ENCODE measurements at regions not wholly inside any gene's neighbourhood (a gene's known extent, or its start where the extent isn't known, plus 50 kb on each side); places are given as distances from the start of the nearest gene placed in this dataset.

- no peak for DNase-seq
- H3K9me3 Mint-ChIP-seq: no peaks in the 10 kb centered on the region
- H3K4me3 Mint-ChIP-seq: peak overlapping the region; percentile 51; the same call in 1 of the 2 replicates
- peaks cover 23% of the 10 kb centered on the region for H3K4me1 Mint-ChIP-seq (ENCODE audit: low read depth)
- peaks cover 6% of the 10 kb centered on the region; the same call in 1 of the 2 replicates for H3K27me3 Mint-ChIP-seq (ENCODE audit: insufficient read depth)
- H3K36me3 Mint-ChIP-seq (ENCODE audit: low read depth): no peaks in the 10 kb centered on the region
- no peak overlapping the region for H3K27ac Mint-ChIP-seq
- no peak for TF ChIP-seq CTCF (IDR thresholded peaks at IDR 0.05)
These were observed 275.5 kb downstream of the MAP2K4 start for GRCh38 chr17:12296209-12296625.

- Mint-ChIP-seq H3K27ac (no peak overlapping the region), H3K27me3 (ENCODE audit: insufficient read depth) (peaks cover 6% of the 10 kb centered on the region; the same call in 1 of the 2 replicates), H3K4me1 (ENCODE audit: low read depth) (peaks cover 32% of the 10 kb centered on the region), H3K4me3 (no peak overlapping the region; the same call in 1 of the 2 replicates), H3K36me3 (ENCODE audit: low read depth) (peaks cover 5% of the 10 kb centered on the region; the same call in 1 of the 2 replicates), H3K9me3 (peaks cover 4% of the 10 kb centered on the region; the same call in 1 of the 2 replicates)
- TF ChIP-seq CTCF (IDR thresholded peaks at IDR 0.05): no peak
- DNase-seq: no peak
These were observed 280.9 kb downstream of the MAP2K4 start for GRCh38 chr17:12301551-12301950.

- no peak for TF ChIP-seq CTCF (IDR thresholded peaks at IDR 0.05)
- Mint-ChIP-seq H3K27ac (no peak overlapping the region; the same call in 1 of the 2 replicates), H3K4me1 (ENCODE audit: low read depth) (peaks cover 26% of the 10 kb centered on the region), H3K36me3 (ENCODE audit: low read depth) (peaks cover 5% of the 10 kb centered on the region; the same call in 1 of the 2 replicates), H3K9me3 (peaks cover 4% of the 10 kb centered on the region; the same call in 1 of the 2 replicates), H3K27me3 (ENCODE audit: insufficient read depth) (peaks cover 2% of the 10 kb centered on the region; the same call in 1 of the 2 replicates), H3K4me3 (no peak overlapping the region)
- peak; percentile 42 for DNase-seq
These were observed 282.0 kb downstream of the MAP2K4 start for GRCh38 chr17:12302711-12303110.

GRCh38 chr17:12310811-12311210, 290.1 kb downstream of the MAP2K4 start:
- H3K36me3 Mint-ChIP-seq (ENCODE audit: low read depth): peaks cover 19% of the 10 kb centered on the region
- no peak for TF ChIP-seq CTCF (IDR thresholded peaks at IDR 0.05)
- DNase-seq: no peak
- H3K27me3 Mint-ChIP-seq (ENCODE audit: insufficient read depth): peaks cover 3% of the 10 kb centered on the region; the same call in 1 of the 2 replicates
- H3K4me1 Mint-ChIP-seq (ENCODE audit: low read depth): peaks cover 4% of the 10 kb centered on the region
- H3K4me3 Mint-ChIP-seq: no peak overlapping the region
- no peak overlapping the region for H3K27ac Mint-ChIP-seq
- peaks cover 20% of the 10 kb centered on the region for H3K9me3 Mint-ChIP-seq

GRCh38 chr17:12312692-12313091, 292.0 kb downstream of the MAP2K4 start:
- no peak overlapping the region for H3K27ac Mint-ChIP-seq
- no peak for DNase-seq
- peaks cover 3% of the 10 kb centered on the region; the same call in 1 of the 2 replicates for H3K27me3 Mint-ChIP-seq (ENCODE audit: insufficient read depth)
- peaks cover 20% of the 10 kb centered on the region for H3K9me3 Mint-ChIP-seq
- H3K36me3 Mint-ChIP-seq (ENCODE audit: low read depth): peaks cover 19% of the 10 kb centered on the region
- H3K4me1 Mint-ChIP-seq (ENCODE audit: low read depth): peaks cover 16% of the 10 kb centered on the region
- H3K4me3 Mint-ChIP-seq: no peak overlapping the region
- TF ChIP-seq CTCF (IDR thresholded peaks at IDR 0.05): no peak
